Lung microvascular endothelial cell (primary cell): ENCODE measurements at regions not wholly inside any gene's neighbourhood (a gene's known extent, or its start where the extent isn't known, plus 50 kb on each side); places are given as distances from the start of the nearest gene placed in this dataset.

Source experiments
- DNase-seq, 2 donors: peaks; one replicate each; pipeline versions ENCODE4 v3.0.0 to v3.0.0-alpha.2; 2010; ENCODE audit warnings: low read depth in 2 of 2

- DNase-seq, result no peak
Observed at GRCh38 chr18:37720663-37721062, 155.1 kb upstream of the CELF4 start.

- DNase-seq, result no peak
Observed at GRCh38 chr18:37717656-37718055, 152.1 kb upstream of the CELF4 start.

- no peak for DNase-seq
Observed at GRCh38 chr18:37717098-37717497, 151.5 kb upstream of the CELF4 start.

GRCh38 chr18:37716106-37716735 lies 150.6 kb upstream of the CELF4 start:
- no peak for DNase-seq

GRCh38 chr18:37714691-37715090 lies 149.1 kb upstream of the CELF4 start:
- DNase-seq, result no peak

- no peak for DNase-seq
Observed at GRCh38 chr18:37712776-37713175, 147.2 kb upstream of the CELF4 start.

GRCh38 chr18:37711766-37712505 lies 146.3 kb upstream of the CELF4 start:
- no peak for DNase-seq

- no peak for DNase-seq
Observed at GRCh38 chr18:37710726-37711125, 145.1 kb upstream of the CELF4 start.

- no peak for DNase-seq
Observed at GRCh38 chr18:37709740-37710139, 144.1 kb upstream of the CELF4 start.

- no peak for DNase-seq
Observed at GRCh38 chr18:37705016-37705415, 139.4 kb upstream of the CELF4 start.

GRCh38 chr18:37702841-37703240 lies 137.2 kb upstream of the CELF4 start:
- no peak for DNase-seq

- DNase-seq, result no peak
Observed at GRCh38 chr18:37701967-37702366, 136.4 kb upstream of the CELF4 start.

GRCh38 chr18:37698508-37699040 lies 133.0 kb upstream of the CELF4 start:
- no peak for DNase-seq

- no peak for DNase-seq
Observed at GRCh38 chr18:37694516-37694915, 128.9 kb upstream of the CELF4 start.

- DNase-seq, result no peak
Observed at GRCh38 chr18:37691162-37691561, 125.6 kb upstream of the CELF4 start.

GRCh38 chr18:37689841-37690240 lies 124.2 kb upstream of the CELF4 start:
- DNase-seq, result no peak

- DNase-seq, result no peak
Observed at GRCh38 chr18:37684590-37684989, 119.0 kb upstream of the CELF4 start.

GRCh38 chr18:37684183-37684582 lies 118.6 kb upstream of the CELF4 start:
- no peak for DNase-seq

GRCh38 chr18:37680911-37681310 lies 115.3 kb upstream of the CELF4 start:
- DNase-seq, result no peak

GRCh38 chr18:37676276-37676675 lies 110.7 kb upstream of the CELF4 start:
- DNase-seq, result no peak

- no peak for DNase-seq
Observed at GRCh38 chr18:37675699-37676098, 110.1 kb upstream of the CELF4 start.

- no peak for DNase-seq
Observed at GRCh38 chr18:37674570-37674969, 109.0 kb upstream of the CELF4 start.

GRCh38 chr18:37673671-37674070 lies 108.1 kb upstream of the CELF4 start:
- DNase-seq, result no peak
